PC-3 (cell line): ENCODE measurements at regions not wholly inside any gene's neighbourhood (a gene's known extent, or its start where the extent isn't known, plus 50 kb on each side); places are given as distances from the start of the nearest gene placed in this dataset.

Experiments
- ATAC-seq: fragments of 200-7000 bp; cut with Tn5 transposase; 2 replicates; pipeline ENCODE4 v1.9.1; 2020; ENCODE audit warnings: mild to moderate bottlenecking, moderate library complexity
- BruUV-seq: library from RNA; stranded (reverse); fragments of 400-500 nt; replicated peaks from 2 replicates; lab custom pipeline; 2021; lab: Mats Ljungman, UMichigan
- CTCF ChIA-PET: fragments of 300-600 bp; sonication (Branson Sonifier 250); formaldehyde crosslinking; loops from one replicate; lab custom pipeline; 2022; ENCODE audit warnings: antibody characterized with exemption; lab: Charles Lee
- POLR2A ChIA-PET: fragments of 300-600 bp; sonication (Branson Sonifier 250); formaldehyde crosslinking; loops from one replicate; lab custom pipeline; 2022; ENCODE audit warnings: antibody characterized with exemption; ENCODE audit not compliant: unreplicated experiment; lab: Charles Lee
- DNase-seq: peaks from one replicate; pipeline ENCODE4 v3.0.0-alpha.2; 2015
- H2AFZ ChIP-seq: fragments of 300-600 bp; sonication (generic); 2 replicates; pipeline ENCODE4 v1.6.0; 2016; ENCODE audit warnings: antibody characterized with exemption, low read length
- H3F3A ChIP-seq: fragments of 300-600 bp; sonication (generic); one replicate; pipeline ENCODE4 v1.6.0; 2017; ENCODE audit warnings: antibody characterized with exemption, low read length, control low read depth, mild to moderate bottlenecking; ENCODE audit not compliant: unreplicated experiment
- H3K27ac ChIP-seq: fragments of 300-600 bp; sonication (generic); 2 replicates; pipeline ENCODE4 v1.5.1; 2016; ENCODE audit warnings: mild to moderate bottlenecking, low read length
- H3K27me3 ChIP-seq: fragments of 300-600 bp; sonication (generic); 2 replicates; pipeline ENCODE4 v1.6.1; 2016; ENCODE audit warnings: low read length, mixed read lengths
- H3K36me3 ChIP-seq: fragments of 300-600 bp; sonication (generic); 2 replicates; pipeline ENCODE4 v1.6.1; 2016; ENCODE audit warnings: low read depth, mixed run types, low read length, mixed read lengths
- H3K4me1 ChIP-seq: fragments of 300-600 bp; sonication (generic); 2 replicates; pipeline ENCODE4 v1.5.1; 2016; ENCODE audit warnings: low read length; ENCODE audit not compliant: insufficient read depth
- H3K4me2 ChIP-seq: fragments of 300-600 bp; sonication (generic); 2 replicates; pipeline ENCODE4 v1.6.0; 2016; ENCODE audit warnings: low read length
- H3K4me3 ChIP-seq: fragments of 300-600 bp; sonication (generic); 2 replicates; pipeline ENCODE4 v1.5.1; 2016; ENCODE audit warnings: mild to moderate bottlenecking, low read length, mixed read lengths
- H3K79me2 ChIP-seq: fragments of 300-600 bp; sonication (generic); 2 replicates; pipeline ENCODE4 v1.6.1; 2017; ENCODE audit warnings: low read length, mixed read lengths
- H3K9ac ChIP-seq: fragments of 300-600 bp; sonication (generic); 2 replicates; pipeline ENCODE4 v1.6.0; 2016; ENCODE audit warnings: mild to moderate bottlenecking, low read length
- H3K9me2 ChIP-seq: fragments of 300-600 bp; sonication (generic); replicated peaks from 2 replicates; pipeline ENCODE4 v1.6.1; 2016; ENCODE audit warnings: mixed run types, low read length, mixed read lengths
- H3K9me3 ChIP-seq: fragments of 300-600 bp; sonication (generic); 2 replicates; pipeline ENCODE4 v1.6.1; 2016; ENCODE audit warnings: low read length, mixed read lengths
- H4K20me1 ChIP-seq: fragments of 300-600 bp; sonication (generic); 2 replicates; pipeline ENCODE4 v1.6.1; 2016; ENCODE audit warnings: low read length, mixed read lengths
- EZH2 ChIP-seq: fragments of 300-600 bp; sonication (generic); IDR thresholded peaks from one replicate; pipeline ENCODE4 v1.6.1; 2017; ENCODE audit warnings: antibody characterized with exemption, mild to moderate bottlenecking, low read length; ENCODE audit not compliant: unreplicated experiment
- EZH2phosphoT487 ChIP-seq: fragments of 300-600 bp; sonication (generic); IDR thresholded peaks from 2 replicates; pipeline ENCODE4 v1.6.1; 2018; ENCODE audit warnings: mild to moderate bottlenecking, antibody characterized with exemption, low read length, borderline replicate concordance
- intact Hi-C: fragments of 100-400 bp; cut with micrococcal nuclease; formaldehyde crosslinking; loops from 2 replicates; pipeline ENCODE4 v1.9.0; 2023
- TF ChIP-seq, protein P1 (sequence below): fragments of 300-600 bp; sonication (generic); conservative IDR thresholded peaks from 2 replicates; pipeline ENCODE4 v1.5.1; 2017; ENCODE audit warnings: antibody characterized with exemption, low read depth, mild to moderate bottlenecking, low read length

DNA sequence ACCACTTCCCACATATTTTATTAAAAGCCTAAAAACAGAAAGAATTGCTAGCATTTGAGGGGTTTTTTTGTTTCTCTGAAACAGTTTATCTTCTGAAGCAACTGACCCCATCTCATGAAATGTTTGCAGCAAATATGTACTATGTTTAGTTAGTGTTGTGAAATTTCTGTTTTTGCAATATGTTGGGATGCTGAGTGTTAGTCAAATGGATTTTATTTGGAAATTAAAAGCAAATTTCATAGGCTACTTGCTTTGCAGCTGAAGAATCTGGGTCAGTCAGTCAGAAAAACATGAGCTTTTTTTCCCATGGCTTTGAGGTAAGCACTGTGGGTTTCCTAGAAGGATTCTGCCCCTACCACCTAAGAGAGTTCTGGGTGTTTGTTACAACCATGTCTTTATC lies 184.9 kb upstream of the DKK2 start:
- no peak overlapping the region for H3K27ac ChIP-seq
- H3K9me3 ChIP-seq, result no peaks in the 10 kb centered on the region
- ChIA-PET POLR2A (no interaction called here), CTCF (no interaction called here)
- H3K4me2 ChIP-seq, result no peak overlapping the region
- no peaks in the 10 kb centered on the region for H3K9me2 ChIP-seq
- TF ChIP-seq EZH2 (no peak), EZH2phosphoT487 (no peak)
- TF ChIP-seq, protein P1, sequence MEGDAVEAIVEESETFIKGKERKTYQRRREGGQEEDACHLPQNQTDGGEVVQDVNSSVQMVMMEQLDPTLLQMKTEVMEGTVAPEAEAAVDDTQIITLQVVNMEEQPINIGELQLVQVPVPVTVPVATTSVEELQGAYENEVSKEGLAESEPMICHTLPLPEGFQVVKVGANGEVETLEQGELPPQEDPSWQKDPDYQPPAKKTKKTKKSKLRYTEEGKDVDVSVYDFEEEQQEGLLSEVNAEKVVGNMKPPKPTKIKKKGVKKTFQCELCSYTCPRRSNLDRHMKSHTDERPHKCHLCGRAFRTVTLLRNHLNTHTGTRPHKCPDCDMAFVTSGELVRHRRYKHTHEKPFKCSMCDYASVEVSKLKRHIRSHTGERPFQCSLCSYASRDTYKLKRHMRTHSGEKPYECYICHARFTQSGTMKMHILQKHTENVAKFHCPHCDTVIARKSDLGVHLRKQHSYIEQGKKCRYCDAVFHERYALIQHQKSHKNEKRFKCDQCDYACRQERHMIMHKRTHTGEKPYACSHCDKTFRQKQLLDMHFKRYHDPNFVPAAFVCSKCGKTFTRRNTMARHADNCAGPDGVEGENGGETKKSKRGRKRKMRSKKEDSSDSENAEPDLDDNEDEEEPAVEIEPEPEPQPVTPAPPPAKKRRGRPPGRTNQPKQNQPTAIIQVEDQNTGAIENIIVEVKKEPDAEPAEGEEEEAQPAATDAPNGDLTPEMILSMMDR, result no peak
- no peaks in the 10 kb centered on the region for H3K79me2 ChIP-seq
- no peak overlapping the region for H3K4me3 ChIP-seq
- BruUV-seq, result no TSS peak
- H3K9ac ChIP-seq, result no peak overlapping the region
- ATAC-seq, result no peak
- H3K36me3 ChIP-seq, result no peaks in the 10 kb centered on the region
- no peak overlapping the region for H2AFZ ChIP-seq
- no peaks in the 10 kb centered on the region for H3K4me1 ChIP-seq
- no peaks in the 10 kb centered on the region for H4K20me1 ChIP-seq
- intact Hi-C loops, result no loop called here
- no peak for DNase-seq
- no peaks in the 10 kb centered on the region for H3K27me3 ChIP-seq
- H3F3A ChIP-seq, result no peaks in the 10 kb centered on the region

DNA sequence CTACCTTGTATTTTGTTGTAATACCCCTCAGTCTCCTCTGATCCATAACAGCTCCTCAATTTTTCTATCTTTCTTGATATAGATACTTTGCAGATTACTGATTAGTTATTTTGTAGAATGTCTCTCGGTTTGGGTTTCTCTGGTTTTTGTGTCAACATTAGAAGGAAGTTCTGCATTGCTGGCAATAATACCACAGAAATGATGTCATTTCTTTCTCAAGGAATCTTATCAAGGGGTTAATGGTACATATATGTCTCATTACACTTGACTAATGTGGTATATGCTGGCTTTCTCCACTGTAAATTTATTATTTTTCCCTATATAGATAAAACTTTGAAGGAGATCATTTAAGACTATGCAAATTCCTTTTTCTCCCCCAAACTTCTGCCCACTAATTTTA lies 183.6 kb upstream of the DKK2 start:
- Histone ChIP-seq H3K9me2 (no peaks in the 10 kb centered on the region), H3K4me1 (no peaks in the 10 kb centered on the region), H3K4me2 (no peak overlapping the region), H3K79me2 (no peaks in the 10 kb centered on the region), H3F3A (no peaks in the 10 kb centered on the region), H3K36me3 (no peaks in the 10 kb centered on the region), H2AFZ (no peak overlapping the region), H3K27ac (no peak overlapping the region), H3K27me3 (no peaks in the 10 kb centered on the region), H3K4me3 (no peak overlapping the region), H3K9ac (no peak overlapping the region), H3K9me3 (no peaks in the 10 kb centered on the region), H4K20me1 (no peaks in the 10 kb centered on the region)
- BruUV-seq, result no TSS peak
- no peak for DNase-seq
- ATAC-seq, result no peak
- ChIA-PET CTCF (no interaction called here), POLR2A (no interaction called here)
- intact Hi-C loops, result no loop called here
- TF ChIP-seq EZH2 (no peak), EZH2phosphoT487 (no peak)
- TF ChIP-seq, protein P1, result no peak

DNA sequence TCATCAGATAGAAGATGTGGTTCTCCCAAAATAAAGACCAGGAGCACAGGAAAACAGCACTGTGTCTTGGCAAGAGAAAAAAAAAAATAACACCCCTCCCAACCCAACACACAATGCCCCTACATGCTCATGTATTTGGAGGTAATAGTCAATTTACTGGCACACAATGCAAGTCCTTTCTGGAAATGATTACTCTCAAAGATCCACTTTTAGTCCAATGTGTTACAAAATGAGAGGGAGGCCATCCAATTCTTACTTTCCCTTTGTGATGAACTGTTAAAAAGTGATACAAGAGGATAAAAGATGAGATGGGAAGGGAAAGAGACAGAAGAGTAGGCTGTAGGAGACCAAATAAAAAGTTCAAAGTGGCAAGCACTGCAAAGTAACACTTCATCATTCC lies 180.3 kb upstream of the DKK2 start:
- POLR2A ChIA-PET, result no interaction called here

More for the DNA sequence above, 180.3 kb upstream of the DKK2 start:
- DNase-seq (no peak), ATAC-seq (no peak)
- no peak overlapping the region for H3K9ac ChIP-seq
- H3K27me3 ChIP-seq, result no peaks in the 10 kb centered on the region
- H3K36me3 ChIP-seq, result no peaks in the 10 kb centered on the region
- CTCF ChIA-PET, result no interaction called here
- H3K4me2 ChIP-seq, result no peak overlapping the region
- TF ChIP-seq, protein P1, result no peak
- TF ChIP-seq EZH2phosphoT487 (no peak), EZH2 (no peak)
- H3K79me2 ChIP-seq, result no peaks in the 10 kb centered on the region
- no peaks in the 10 kb centered on the region for H3F3A ChIP-seq
- H4K20me1 ChIP-seq, result no peaks in the 10 kb centered on the region
- intact Hi-C loops, result no loop called here
- H3K4me1 ChIP-seq, result no peaks in the 10 kb centered on the region
- H3K27ac ChIP-seq, result no peak overlapping the region
- H2AFZ ChIP-seq, result no peak overlapping the region
- no peak overlapping the region for H3K4me3 ChIP-seq
- BruUV-seq, result no TSS peak
- H3K9me3 ChIP-seq, result no peaks in the 10 kb centered on the region
- no peaks in the 10 kb centered on the region for H3K9me2 ChIP-seq
